ENCODE measurements at regions not wholly inside any gene's neighbourhood (a gene's known extent, or its start where the extent isn't known, plus 50 kb on each side); places are given as distances from the start of the nearest gene placed in this dataset.

DNA sequence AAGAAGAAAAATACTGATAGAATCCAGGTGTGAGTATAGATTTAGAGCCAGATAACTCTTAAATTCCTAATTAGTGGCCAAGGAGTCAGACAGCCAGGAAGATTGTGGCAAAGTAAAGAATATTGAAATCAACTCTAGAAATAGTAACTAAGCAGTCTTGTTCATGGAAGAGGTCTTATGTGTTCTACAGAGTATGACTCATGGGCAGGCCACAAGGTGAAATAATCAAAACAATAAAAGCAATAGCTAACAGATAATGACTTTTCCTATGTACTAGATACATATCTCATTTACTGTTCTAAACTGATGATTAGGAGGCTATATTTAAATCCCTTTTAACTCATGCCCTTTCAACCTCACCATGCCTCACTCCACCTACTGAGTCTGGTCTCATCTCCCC lies 227.4 kb upstream of the COL3A1 start:
- TF ChIP-seq GATA3 (IDR thresholded peaks at IDR 0.05; ENCODE audit: low read depth, low read length) (no peak), GATA2 (IDR thresholded peaks at IDR 0.05; ENCODE audit: low read depth, low read length) (no peak)
